Islet precursor cell (in vitro differentiated cells): ENCODE measurements at regions not wholly inside any gene's neighbourhood (a gene's known extent, or its start where the extent isn't known, plus 50 kb on each side); places are given as distances from the start of the nearest gene placed in this dataset.

Source experiments
- DNase-seq: peaks from one replicate; pipeline ENCODE4 v3.0.0-alpha.2; 2018

DNA sequence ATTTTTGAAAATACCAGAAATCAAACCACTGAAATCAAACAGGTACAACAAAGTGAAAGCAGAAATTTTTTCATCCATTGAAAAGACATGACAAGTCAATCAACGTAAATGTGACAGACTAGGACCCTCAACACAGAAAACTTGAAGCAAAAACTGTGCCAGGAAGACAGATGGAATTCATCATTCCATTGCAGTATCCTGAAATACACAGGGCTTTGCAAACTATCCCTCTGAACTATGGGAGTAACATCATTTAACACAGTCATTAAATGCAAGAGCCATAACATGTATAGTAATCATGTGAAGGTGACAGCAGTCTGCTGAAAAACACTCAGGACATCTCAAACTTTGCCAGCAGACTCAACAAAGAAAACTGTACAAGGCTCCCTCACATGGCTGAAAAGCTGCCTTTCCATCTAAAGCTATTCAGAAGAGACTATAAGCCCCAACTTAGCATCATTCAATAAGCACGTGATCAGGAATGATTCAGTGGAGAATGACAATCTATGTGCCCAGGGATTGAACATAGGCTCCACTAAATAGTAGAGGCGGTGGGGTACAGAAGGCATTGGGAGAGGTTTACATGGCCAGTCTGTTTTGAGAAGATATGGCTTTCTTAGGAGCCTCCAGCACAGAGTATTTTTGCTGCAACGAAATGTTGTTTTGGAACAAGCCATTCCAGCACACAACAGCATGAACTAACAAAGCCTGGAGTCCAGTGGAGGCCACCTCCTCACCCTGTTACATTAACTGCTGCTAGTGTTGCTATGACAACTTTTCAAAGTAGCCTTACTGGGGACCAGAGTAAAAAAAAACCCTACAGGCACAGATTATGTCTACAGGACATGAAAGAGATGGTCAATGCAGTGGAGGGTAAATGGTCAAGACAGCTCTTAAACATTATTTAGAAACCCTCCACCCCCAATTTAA is 274.5 kb upstream of the NOCT start:
- DNase-seq = no peak

DNA sequence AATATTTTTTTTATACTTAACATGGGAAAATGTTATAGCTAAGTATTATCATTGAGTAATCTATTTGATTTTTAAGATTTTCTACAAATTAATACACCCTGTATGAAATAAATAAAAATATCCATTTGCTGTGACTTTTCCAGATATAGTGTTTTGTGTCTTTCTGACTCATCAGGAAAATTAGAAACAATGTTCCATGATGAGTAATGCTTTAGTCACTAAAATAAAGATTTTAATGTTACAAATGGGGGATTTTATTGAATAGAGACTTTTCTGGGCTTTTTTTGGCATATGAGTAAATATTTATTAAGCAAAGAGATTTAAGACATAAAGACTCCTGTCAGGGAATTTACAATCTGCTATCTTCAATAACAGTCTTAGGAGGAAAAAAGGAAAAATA is 279.2 kb upstream of the NOCT start:
- DNase-seq = no peak

DNA sequence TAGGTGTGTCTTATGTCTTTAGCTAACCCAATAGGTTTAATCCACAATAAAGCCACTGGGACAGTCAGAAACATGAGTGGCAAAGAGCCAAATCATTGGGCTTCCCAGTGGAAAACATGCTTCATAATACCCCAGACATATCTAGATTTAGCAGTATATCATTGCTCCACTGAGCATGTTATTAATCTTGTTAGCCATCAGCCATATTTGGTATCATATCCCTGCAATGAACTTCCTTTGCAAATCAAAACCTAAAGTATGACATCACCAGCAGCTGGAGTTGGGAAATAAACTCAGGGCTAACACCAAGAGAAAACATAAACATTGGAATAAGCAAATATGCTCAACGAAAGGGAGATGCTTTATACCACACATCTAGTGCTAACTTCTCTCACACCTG is 280.8 kb upstream of the NOCT start:
- no peak for DNase-seq

DNA sequence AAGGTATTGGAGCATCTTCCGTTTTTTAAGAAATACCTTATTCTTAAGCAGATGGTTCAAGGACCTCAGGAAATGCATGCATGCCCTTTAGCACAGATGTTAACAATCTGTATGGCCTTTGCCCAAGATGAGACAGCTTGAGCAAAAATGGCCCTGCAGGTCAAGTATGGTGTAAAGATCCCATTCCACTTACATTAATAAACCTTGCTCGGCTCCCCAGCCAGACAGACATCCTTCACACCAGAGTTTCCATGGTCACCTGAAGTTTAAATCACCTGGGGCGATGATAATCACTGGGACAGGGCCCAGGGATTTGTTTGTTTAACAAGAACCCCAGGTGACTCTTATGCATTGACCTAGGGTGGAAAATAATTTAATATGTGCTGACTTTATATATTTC is 287.0 kb upstream of the NOCT start:
- no peak for DNase-seq

DNA sequence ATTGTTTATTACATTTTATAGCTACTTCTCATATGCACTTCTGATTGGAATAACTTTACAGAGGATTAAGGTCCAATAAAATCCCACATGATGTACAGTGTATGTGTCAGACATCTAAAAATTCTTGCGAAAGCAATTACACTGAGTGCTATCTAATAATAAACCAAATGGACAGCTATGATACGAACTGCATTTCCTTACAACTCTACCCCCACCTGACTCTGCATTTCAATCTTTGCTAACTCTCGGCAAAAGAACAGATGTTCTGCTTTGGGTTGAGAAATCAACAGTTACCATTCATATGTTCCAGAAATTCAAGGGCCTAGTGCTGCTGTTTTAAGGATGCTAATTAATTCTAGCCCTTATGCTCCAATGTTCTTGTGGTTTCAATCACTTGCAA is 287.9 kb upstream of the NOCT start:
- no peak for DNase-seq

DNA sequence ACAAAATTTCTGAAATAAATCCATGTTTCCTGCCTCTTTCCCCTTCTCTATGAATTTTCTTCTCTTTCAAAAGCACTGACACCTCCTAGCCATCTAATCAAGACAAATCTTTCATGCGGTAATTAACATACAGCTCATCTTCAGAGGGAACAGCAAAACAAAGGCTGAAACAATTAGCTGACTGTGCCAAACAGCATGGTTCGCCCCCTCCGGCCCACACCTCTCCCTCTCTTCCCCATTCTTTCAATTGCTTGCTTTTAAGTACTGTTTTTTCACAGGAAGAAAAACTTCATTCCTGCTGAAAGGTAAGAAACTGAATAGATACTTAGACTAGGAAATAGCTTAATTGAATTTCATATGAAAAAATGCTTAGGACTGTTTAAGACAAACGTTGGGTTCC is 291.1 kb upstream of the NOCT start:
- DNase-seq = no peak

DNA sequence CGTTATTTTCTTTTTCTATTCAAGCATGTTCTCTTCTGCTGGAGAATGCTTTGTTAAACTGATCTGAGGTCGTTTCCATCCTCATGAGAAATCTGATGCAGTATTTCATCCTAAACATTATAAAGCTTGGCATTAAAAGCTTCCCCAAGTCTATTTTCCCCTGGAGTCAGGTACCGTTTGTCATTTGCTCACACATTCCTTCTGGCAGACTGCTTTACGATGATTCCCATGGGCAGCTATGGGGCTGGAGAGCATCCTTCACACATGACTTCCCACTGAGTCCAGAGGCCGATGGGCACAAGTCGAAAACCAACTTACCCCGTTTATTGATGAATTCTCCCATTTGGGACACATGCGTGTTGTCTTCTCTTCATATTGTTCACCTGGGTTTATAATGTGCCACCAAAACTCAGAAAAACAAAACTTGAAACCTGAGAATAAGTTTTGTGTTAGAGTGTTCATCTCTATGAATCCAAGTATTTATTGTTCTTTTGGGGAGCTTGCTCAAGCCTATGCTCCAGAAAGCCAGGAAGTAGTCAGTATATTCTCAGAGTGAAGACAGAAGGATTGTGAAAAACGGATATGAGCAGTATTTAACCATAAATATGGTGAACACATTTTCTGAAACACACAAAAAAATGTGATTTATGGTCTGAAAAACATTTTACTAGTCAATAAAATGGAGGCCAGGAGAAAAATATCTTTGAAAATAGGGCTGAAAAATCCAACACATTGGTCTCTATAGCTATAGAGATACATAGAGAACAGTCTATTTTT is 298.8 kb upstream of the NOCT start:
- DNase-seq = no peak

DNA sequence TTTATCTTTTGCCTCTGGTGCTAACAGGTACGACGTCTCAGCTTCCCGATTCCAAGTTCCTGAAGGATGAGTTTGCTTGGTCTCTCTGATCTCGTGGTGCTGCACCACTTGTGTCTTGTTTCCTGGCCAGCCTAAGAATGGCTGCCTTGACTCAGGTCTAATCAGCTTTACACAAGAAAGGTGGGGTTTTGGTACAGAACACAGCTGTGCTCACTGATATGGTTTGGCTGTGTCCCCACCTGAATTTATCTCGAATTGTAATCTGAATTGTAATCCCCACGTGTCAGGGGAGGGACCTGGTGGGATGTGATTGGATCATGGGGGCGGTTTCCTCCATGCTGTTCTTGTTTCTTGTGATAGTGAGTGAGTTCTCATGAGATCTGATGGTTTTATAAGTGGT is 305.3 kb upstream of the NOCT start:
- no peak for DNase-seq

DNA sequence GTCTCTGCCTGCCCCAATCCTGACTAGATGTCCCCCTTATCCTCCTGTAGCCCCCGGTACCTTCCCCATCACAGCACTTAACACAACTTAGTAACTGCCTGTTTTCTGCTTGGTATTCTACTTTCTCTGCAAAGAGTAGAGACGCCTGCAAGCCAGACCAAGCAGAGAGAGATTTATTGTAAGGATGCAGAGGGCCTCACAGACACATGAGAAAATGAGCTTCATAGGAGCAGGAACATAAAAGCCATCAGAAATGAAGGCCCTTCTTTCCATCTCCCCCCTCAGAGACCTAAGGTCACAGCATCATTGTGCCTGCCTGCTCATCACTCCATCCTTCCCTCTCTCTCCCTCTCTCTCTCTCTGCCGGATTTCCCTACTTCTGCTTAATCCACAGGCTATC is 305.7 kb upstream of the NOCT start:
- DNase-seq = no peak

DNA sequence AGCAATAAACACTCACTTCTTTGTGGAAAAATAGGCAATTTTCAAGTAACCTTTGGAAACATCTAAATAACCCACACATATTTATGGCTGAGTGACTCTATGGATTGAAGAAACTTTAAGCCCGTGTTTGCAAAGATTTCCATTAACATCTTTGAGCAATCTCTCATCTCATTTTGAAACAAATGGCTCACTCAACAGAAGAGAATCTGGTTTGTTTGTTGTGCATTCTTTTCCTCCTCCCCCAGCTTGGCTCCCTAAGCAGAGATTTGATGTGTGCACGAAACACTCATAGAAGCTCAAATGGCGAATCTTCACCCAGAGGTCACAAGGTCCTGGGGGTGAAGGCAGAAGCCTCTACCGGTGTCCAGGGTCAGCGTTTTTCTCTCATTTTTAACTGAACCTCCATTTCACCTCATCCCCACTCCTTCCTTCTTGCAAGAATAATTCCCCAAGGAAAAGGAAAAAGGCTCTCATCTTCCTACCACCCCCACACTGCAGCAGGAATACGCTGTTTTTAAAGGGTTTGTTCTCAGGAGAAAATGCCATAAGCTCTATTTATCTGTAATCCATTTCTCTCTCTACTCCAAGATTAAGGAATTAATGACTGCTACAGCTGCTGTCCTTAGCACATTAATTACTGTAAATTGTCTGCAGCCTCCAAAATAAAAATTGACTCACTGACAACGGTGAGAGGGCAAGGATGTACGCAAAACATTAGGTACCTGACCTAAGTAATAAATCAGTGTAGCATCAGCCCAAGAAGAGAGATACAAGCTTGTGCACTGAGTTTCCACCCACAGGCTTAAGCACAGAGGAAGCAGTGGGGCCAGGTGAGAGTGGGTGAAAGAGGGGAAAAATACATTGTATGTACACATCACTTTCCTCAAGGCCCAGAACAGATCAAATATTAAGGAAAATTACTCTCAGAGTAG is 307.6 kb upstream of the NOCT start:
- DNase-seq = no peak

DNA sequence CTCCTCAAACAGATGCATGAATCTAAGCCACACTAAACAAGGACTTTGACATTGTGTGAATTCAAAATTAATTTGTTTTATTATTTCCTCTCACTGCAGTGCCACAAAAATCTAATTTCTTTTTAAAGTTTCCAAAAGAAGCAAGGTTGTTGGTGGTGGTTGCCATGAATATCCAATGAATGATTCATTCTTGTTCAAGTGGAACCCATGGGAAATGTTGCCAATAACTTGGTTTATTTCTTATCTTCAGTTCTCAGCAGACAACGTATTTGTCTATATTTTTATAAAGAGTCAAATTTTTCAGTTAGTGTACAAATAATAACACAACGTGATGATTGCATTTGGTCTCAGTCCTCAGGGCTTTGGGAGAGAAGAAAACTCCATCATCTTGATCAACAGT is 309.4 kb upstream of the NOCT start:
- no peak for DNase-seq

DNA sequence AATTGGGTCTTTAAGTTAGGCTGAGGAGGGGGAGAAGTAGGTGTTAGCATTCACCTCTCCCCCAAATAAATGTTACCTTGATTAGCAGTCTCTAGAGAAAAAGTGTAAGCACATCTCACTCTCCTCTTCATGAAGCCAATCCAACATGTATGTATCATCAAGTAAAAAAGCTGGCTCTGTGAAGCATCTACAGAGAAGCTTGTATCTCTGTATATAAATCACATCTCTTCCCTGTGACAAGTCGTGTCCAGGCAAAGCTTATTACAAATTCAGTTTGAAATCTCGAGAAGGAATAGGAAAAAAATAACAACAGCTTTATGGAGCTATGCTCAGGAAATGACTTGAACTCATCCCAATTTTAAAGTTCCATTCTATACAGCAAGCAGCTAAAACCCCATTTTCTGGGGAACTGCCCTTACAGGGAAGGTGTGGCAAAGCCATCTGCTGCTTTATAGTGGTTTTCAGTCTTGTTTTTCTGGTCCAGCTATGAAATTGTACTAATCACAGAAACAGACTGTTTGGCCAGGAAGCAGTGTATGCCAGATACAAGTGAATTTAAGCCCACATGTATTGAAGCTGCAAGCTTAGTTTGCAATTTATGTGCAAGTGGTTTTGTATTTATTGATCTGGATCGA is 313.3 kb upstream of the NOCT start:
- DNase-seq = no peak

DNA sequence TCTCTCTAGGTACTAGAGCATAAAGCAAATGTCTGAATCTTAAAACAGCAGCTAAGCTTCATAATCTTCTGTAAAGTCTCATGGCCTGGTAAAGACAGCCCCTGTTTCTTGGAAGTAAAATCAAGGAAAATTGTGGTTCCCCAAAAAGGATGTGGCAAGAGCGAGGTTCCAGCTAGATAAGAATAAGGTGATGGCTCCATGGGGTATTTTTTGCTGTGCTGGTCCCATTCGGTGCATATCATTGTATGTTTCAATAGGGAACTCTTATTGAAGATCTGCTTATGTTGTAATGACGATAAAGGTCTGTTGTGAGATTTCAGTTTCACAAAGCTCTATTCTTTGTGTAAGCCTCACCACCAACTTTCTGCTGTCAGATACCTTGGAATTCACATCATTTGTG is 316.9 kb upstream of the NOCT start:
- no peak for DNase-seq

DNA sequence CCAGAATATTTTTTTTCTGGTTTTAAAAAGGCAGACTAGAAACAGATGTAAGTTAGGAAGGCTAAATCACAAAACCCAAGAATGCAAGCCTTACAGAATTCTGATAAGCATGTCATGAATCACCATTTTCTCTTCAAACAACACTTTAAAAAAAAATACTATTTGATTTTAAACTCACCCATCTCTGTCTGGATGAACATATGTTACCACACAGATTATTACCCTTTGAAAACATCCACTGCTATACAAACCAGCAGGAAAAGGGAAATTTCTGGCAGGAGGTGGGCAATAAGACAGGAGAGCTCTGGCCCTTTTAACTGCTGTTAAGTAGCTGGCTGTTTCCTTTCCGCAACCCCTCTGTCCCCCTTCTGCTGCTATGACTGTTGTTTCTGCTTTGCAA is 317.7 kb upstream of the NOCT start:
- DNase-seq = no peak

DNA sequence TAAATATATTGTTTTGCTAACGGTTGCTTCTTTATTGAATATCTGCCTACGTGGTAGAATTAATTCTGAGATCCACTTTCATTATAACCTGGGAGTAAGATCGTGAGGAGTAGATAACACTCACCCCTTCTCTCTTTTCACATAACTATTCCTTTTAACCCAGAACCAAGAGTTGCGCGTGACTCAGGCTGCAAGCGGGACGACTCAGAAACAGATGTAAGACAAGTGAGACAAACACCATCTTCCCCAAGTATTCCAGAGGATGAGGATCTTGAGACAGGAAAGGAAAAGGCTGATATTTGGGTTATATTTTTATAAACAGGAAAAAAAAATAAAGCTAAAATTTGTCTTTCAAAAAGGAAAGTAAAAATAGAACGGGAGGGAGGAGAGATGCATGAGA is 318.8 kb upstream of the NOCT start:
- DNase-seq = no peak

DNA sequence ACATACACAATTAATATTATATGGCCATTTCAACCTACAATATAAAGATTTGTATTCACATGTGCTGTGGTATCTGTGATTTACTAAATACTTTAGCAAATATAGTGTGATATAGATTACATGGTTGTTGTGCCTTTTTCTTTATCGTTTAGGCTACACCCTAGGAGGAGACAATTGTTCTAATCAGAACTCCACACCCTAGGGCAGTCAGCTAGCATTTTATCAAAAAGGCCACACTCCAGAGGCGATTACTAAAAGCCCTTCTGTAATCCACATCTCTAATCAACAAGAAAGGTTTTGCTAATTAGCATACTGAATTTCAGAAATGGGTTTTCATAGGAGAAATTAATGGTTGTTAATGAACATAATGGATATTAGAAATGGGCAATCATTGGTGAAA is 319.5 kb upstream of the NOCT start:
- DNase-seq = no peak

DNA sequence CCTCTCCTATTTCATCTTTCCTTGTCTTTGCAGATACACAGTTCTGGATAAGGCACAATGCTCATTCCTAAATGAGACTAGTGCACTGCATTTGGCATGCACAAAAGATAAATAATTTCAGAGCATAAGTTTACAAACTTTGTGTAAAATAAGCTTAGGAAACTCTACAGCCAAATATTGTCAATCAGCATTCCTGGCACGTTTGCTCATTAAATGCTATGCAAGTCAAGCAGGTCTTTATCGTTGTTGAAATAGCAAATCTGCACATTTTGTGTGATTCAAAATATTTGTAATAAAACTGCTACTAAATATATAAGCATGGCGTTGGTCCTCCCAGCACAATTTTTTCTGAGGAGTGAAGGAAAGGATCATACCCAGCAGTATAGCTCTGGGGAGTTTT is 322.1 kb upstream of the NOCT start:
- no peak for DNase-seq

DNA sequence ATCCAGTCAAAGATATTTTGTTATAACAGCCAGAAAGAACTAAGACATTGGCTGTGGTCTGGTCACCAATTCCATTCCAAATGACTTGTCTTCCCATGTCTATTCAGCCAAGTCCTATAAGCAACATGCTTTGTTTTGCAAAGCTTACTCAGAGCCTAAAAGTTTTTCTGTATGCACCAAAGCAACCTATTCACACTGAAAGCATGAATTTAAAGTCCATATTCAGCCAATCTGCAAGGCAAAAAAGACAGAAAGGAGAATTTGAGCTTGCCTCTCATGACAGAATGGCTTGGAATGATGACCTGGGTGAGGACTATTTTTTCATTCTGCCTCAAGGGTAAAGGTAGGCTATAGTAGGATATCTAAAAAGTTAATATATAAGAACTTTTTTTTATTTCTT is 323.2 kb upstream of the NOCT start:
- no peak for DNase-seq

DNA sequence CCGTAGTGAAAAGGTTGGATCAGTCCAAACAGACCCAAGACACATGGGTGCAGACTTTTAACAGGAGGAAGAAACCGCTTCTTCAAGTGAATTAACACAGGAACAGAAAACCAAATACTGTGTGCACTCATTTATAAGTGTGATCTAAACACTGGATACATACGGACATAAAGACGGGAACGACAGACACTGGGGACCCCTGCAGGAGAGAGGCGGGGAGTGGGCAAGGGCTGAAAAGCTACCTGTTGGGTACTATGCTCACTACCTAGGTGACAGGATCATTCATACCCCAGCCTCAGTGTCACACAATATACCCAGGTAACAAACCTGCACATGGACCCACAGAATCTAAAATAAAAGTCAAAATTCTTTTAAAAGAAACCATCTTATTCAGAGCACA is 326.0 kb upstream of the NOCT start:
- no peak for DNase-seq

DNA sequence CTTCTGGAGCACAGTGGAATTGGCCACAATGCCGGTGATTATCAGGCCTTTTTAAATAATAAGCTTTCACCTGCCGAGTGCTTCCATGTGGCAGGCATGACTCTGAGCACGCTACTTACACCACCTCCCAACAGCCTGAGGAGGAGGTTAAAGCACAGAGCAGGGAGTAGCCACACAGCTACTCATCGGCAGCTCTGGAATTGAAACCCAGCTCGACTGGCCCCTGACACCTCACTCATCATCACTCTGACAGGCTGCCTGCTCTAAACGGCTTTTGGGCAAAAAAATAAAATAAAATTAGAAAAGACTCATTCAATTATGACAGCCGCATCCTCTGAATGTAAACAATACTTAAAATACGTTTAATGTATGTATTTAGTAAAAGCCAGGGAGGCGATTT is 326.4 kb upstream of the NOCT start:
- DNase-seq = no peak

DNA sequence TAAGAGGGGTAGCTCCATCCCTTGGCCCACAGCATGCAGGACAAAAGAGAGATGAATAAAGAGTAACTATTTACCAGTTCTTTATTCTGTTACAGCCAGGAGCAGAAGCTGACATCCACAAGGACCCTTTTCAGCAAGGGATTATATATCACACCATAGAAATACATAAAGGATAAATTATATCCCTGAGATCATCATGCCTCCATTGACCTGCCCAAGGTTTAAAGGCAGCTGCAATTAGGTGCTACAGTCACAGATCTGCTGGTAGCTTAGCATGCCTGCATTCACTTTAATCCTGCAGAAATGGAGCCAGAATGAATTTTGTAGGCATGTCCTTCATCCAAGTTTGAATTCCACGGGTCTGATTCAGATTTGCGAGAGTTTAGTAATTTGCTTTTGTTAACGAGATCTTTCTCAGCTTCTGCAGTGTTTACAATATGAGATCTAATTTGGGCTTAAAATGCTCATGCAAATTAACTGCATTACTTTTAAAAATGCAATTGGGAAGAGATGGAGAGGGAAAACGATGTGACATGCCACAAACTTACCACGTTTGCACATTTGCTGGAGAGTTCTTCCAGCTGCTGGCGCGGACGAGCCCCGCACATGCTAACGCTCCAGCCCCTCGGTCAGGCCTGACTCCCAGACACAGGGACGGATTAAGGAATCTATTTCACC is 327.0 kb upstream of the NOCT start:
- no peak for DNase-seq
